ENCODE measurements at regions not wholly inside any gene's neighbourhood (a gene's known extent, or its start where the extent isn't known, plus 50 kb on each side); places are given as distances from the start of the nearest gene placed in this dataset.

- TF ChIP-seq POLR2A (IDR thresholded peaks at IDR 0.05) (no peak), POLR2AphosphoS5 (IDR thresholded peaks at IDR 0.05) (peak in 3 of 4 donors; percentile 6 to 36 (median 27)), CTCF (IDR thresholded peaks at IDR 0.05) (no peak), EP300 (IDR thresholded peaks at IDR 0.05) (peak in 1 of 4 donors; percentile 43)
- WGBS, 2 donors = 83 to 87% methylated on average over 25 of the region's 25 CpGs
- H3K4me1 ChIP-seq = peaks cover 0 to 17% (median 11%) of the 10 kb centered on the region in 4 donors
- intact Hi-C loops (cut with DNase I) = no loop called here
- H3K4me3 ChIP-seq = peak overlapping the region in 3 of 4 donors; percentile 11 to 15 (median 11)
- H3K9me3 ChIP-seq = peaks cover 0 to 1% (median 0%) of the 10 kb centered on the region in 4 donors
- peak; percentile 67 for DNase-seq
- peak overlapping the region; percentile 18 to 75 (median 66) for H3K27ac ChIP-seq
- no peaks in the 10 kb centered on the region for H3K27me3 ChIP-seq
- no peaks in the 10 kb centered on the region for H3K36me3 ChIP-seq
These were observed 64.8 kb upstream of the PCSK6 start for GRCh38 chr15:101554115-101554915.

DNA sequence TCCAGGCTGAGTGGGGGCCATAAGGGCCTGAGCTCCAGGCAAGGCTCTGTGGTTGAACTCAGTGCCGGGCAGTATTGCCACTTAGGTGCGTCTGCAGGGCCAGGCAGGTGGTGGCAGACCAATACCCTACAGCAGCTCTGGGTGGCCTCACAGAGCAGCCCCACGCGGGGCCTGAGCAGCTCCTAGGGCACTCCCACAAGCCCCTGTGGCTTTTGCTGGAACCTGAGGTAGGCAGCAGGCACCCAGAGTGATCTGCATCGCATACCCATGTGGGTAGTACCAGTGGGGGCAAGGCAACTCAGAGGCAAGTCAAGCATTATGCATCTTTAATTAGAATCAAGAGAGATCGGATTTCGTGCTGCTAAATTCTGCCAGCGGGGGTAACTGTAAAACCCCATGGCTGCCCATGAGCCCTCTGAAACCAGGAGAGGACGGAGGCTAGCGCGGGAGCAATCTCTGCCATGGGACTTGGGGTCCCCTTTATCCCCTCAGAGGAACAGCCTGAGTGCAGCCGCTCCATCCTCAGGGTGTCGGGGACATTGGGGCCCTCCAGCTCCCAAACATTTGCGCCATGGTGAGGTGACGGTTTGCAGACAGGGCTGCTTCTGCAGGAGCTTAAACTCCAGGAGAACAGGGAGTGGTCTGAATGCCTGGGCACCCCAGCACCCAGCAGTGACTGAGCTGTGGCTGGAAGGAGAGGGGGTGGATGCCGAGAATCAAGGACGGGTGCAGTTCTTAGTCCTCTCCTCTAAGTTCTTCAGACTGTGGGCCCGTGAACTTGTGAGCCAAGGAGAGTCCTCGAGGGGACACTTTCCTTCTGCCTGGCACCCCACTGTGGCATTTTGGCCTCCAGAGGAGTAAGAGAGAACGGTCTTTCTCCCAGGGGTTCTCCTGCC, 62.4 kb upstream of the PCSK6 start:
- no peak overlapping the region for H3K27ac ChIP-seq
- H3K36me3 ChIP-seq = no peaks in the 10 kb centered on the region
- TF ChIP-seq EP300 (IDR thresholded peaks at IDR 0.05) (no peak), POLR2A (IDR thresholded peaks at IDR 0.05) (no peak), POLR2AphosphoS5 (IDR thresholded peaks at IDR 0.05) (no peak), CTCF (IDR thresholded peaks at IDR 0.05) (no peak)
- DNase-seq = peak; percentile 50
- H3K9me3 ChIP-seq = peaks cover 0 to 1% (median 0%) of the 10 kb centered on the region in 4 donors
- WGBS, 2 donors = 91 to 93% methylated on average over 20 of the region's 20 CpGs
- no peak overlapping the region for H3K4me3 ChIP-seq
- peaks cover 0 to 17% (median 11%) of the 10 kb centered on the region in 4 donors for H3K4me1 ChIP-seq
- intact Hi-C loops (cut with DNase I) = no loop called here
- no peaks in the 10 kb centered on the region for H3K27me3 ChIP-seq

GRCh38 chr15:101550124-101550523, 60.6 kb upstream of the PCSK6 start:
- WGBS, 2 donors = 80 to 89% methylated on average over 4 of the region's 4 CpGs
- Histone ChIP-seq H3K9me3 (peaks cover 0 to 1% (median 0%) of the 10 kb centered on the region in 4 donors), H3K36me3 (no peaks in the 10 kb centered on the region), H3K27me3 (no peaks in the 10 kb centered on the region), H3K4me3 (no peak overlapping the region), H3K27ac (no peak overlapping the region), H3K4me1 (peaks cover 0 to 12% (median 11%) of the 10 kb centered on the region in 4 donors)
- intact Hi-C loops (cut with DNase I) = no loop called here
- DNase-seq = no peak
- TF ChIP-seq EP300 (IDR thresholded peaks at IDR 0.05) (no peak), POLR2A (IDR thresholded peaks at IDR 0.05) (no peak), POLR2AphosphoS5 (IDR thresholded peaks at IDR 0.05) (no peak), CTCF (IDR thresholded peaks at IDR 0.05) (no peak)

DNA sequence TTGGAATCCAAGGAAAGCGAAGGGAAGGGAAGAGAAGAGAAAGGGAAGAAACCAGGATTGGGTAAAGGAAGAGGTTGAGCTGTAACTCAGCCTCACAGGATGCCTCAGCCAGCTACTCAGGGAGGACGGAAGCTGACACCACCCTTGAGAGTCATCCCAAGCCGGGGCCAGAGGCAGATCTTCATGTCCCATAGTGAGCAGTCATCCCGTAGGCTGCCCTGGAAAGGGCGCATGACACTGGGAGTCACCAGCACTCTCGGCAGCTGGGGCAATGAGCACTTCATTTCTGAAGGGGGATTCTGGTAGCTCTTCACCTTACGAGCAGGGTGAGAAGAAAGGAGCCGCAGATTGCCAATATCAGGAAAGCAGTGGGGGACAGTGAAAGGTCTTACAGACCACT, 60.1 kb upstream of the PCSK6 start:
- 76 to 87% methylated on average over 8 of the region's 8 CpGs for WGBS, 2 donors
- DNase-seq = peak; percentile 52
- peaks cover 0 to 11% (median 8%) of the 10 kb centered on the region in 4 donors for H3K4me1 ChIP-seq
- no peak overlapping the region for H3K27ac ChIP-seq
- H3K4me3 ChIP-seq = no peak overlapping the region
- peaks cover 0 to 1% (median 0%) of the 10 kb centered on the region in 4 donors for H3K9me3 ChIP-seq
- no peaks in the 10 kb centered on the region for H3K36me3 ChIP-seq
- intact Hi-C loops (cut with DNase I) = no loop called here
- TF ChIP-seq POLR2A (IDR thresholded peaks at IDR 0.05) (no peak), CTCF (IDR thresholded peaks at IDR 0.05) (no peak), EP300 (IDR thresholded peaks at IDR 0.05) (no peak)
- H3K27me3 ChIP-seq = no peaks in the 10 kb centered on the region
